Endothelial cell (in vitro differentiated cells): ENCODE measurements at regions not wholly inside any gene's neighbourhood (a gene's known extent, or its start where the extent isn't known, plus 50 kb on each side); places are given as distances from the start of the nearest gene placed in this dataset.

Source experiments
- DNase-seq: peaks from one replicate; pipeline ENCODE4 v3.0.0; 2021; ENCODE audit warnings: low spot score
- H3K27ac Mint-ChIP-seq: one replicate; pipeline ENCODE4 v1.8.0; 2021; ENCODE audit warnings: mixed read lengths, inconsistent platforms; ENCODE audit not compliant: unreplicated experiment
- H3K27me3 Mint-ChIP-seq: one replicate; pipeline ENCODE4 v1.8.0; 2021; ENCODE audit warnings: mild to moderate bottlenecking, moderate library complexity, mixed read lengths, inconsistent platforms; ENCODE audit not compliant: unreplicated experiment
- H3K36me3 Mint-ChIP-seq: one replicate; pipeline ENCODE4 v1.8.0; 2021; ENCODE audit warnings: mild to moderate bottlenecking, low read depth, mixed read lengths, inconsistent platforms; ENCODE audit not compliant: unreplicated experiment
- H3K4me1 Mint-ChIP-seq: one replicate; pipeline ENCODE4 v1.8.0; 2021; ENCODE audit warnings: mild to moderate bottlenecking, mixed read lengths, inconsistent platforms; ENCODE audit not compliant: unreplicated experiment
- H3K4me3 Mint-ChIP-seq: one replicate; pipeline ENCODE4 v1.8.0; 2021; ENCODE audit warnings: mild to moderate bottlenecking, mixed read lengths, inconsistent platforms; ENCODE audit not compliant: unreplicated experiment
- H3K9me3 Mint-ChIP-seq: one replicate; pipeline ENCODE4 v1.8.0; 2021; ENCODE audit warnings: mixed read lengths, inconsistent platforms; ENCODE audit not compliant: unreplicated experiment
- CTCF ChIP-seq: fragments of 200-600 bp; sonication (generic); IDR thresholded peaks from one replicate; pipeline ENCODE4 v1.5.0; 2021; ENCODE audit warnings: antibody characterized with exemption; ENCODE audit not compliant: unreplicated experiment

GRCh38 chr4:133347409-133347808 is 198.3 kb downstream of the PCDH10 start:
- H3K4me1 Mint-ChIP-seq, result no peaks in the 10 kb centered on the region
- H3K27ac Mint-ChIP-seq, result no peak overlapping the region
- H3K36me3 Mint-ChIP-seq, result no peaks in the 10 kb centered on the region
- no peaks in the 10 kb centered on the region for H3K27me3 Mint-ChIP-seq
- no peak for TF ChIP-seq CTCF
- no peak overlapping the region for H3K4me3 Mint-ChIP-seq
- no peak for DNase-seq
- H3K9me3 Mint-ChIP-seq, result no peaks in the 10 kb centered on the region

GRCh38 chr4:133324491-133324890 is 175.4 kb downstream of the PCDH10 start:
- Mint-ChIP-seq H3K4me1 (no peaks in the 10 kb centered on the region), H3K36me3 (no peaks in the 10 kb centered on the region)

GRCh38 chr4:133323670-133324069 is 174.6 kb downstream of the PCDH10 start:
- Mint-ChIP-seq H3K4me1 (no peaks in the 10 kb centered on the region), H3K4me3 (no peak overlapping the region), H3K36me3 (no peaks in the 10 kb centered on the region), H3K27ac (no peak overlapping the region), H3K27me3 (no peaks in the 10 kb centered on the region), H3K9me3 (no peaks in the 10 kb centered on the region)
- DNase-seq, result no peak
- no peak for TF ChIP-seq CTCF

More at GRCh38 chr4:133324491-133324890, 175.4 kb downstream of the PCDH10 start:
- no peak for DNase-seq
- Mint-ChIP-seq H3K27me3 (no peaks in the 10 kb centered on the region), H3K27ac (no peak overlapping the region), H3K9me3 (no peaks in the 10 kb centered on the region), H3K4me3 (no peak overlapping the region)
- no peak for TF ChIP-seq CTCF

- DNase-seq, result peak; percentile 38
- H3K4me3 Mint-ChIP-seq, result no peak overlapping the region
- H3K36me3 Mint-ChIP-seq, result no peaks in the 10 kb centered on the region
- TF ChIP-seq CTCF, result peak; percentile 90
- H3K27me3 Mint-ChIP-seq, result no peaks in the 10 kb centered on the region
- H3K9me3 Mint-ChIP-seq, result no peaks in the 10 kb centered on the region
- H3K4me1 Mint-ChIP-seq, result no peaks in the 10 kb centered on the region
- no peak overlapping the region for H3K27ac Mint-ChIP-seq
Observed at GRCh38 chr4:133320576-133321170, 171.6 kb downstream of the PCDH10 start.

- H3K4me3 Mint-ChIP-seq, result no peak overlapping the region
- H3K36me3 Mint-ChIP-seq, result no peaks in the 10 kb centered on the region
- H3K27me3 Mint-ChIP-seq, result no peaks in the 10 kb centered on the region
- DNase-seq, result no peak
- no peaks in the 10 kb centered on the region for H3K9me3 Mint-ChIP-seq
- no peak overlapping the region for H3K27ac Mint-ChIP-seq
- TF ChIP-seq CTCF, result no peak
- no peaks in the 10 kb centered on the region for H3K4me1 Mint-ChIP-seq
Observed at GRCh38 chr4:133316909-133317308, 167.8 kb downstream of the PCDH10 start.
